ENCODE measurements at regions not wholly inside any gene's neighbourhood (a gene's known extent, or its start where the extent isn't known, plus 50 kb on each side); places are given as distances from the start of the nearest gene placed in this dataset.
A peak's percentile ranks its signal among the peaks of the same experiment; 100 is the strongest.

GRCh38 chr20:40238511-40238910 is 450.5 kb downstream of the MAFB start:
- no peak for TF ChIP-seq CTCF (conservative IDR thresholded peaks at IDR 0.05; ENCODE audit: control insufficient read depth, insufficient read depth, low read depth, low read length)
- DNase-seq (ENCODE audit: low read depth) = no peak
- no peak overlapping the region for H3K4me3 ChIP-seq (ENCODE audit: control insufficient read depth, low read depth, low read length)

- DNase-seq (ENCODE audit: low read depth) = no peak
- no peak overlapping the region for H3K4me3 ChIP-seq (ENCODE audit: control insufficient read depth, low read depth, low read length)
- TF ChIP-seq CTCF (conservative IDR thresholded peaks at IDR 0.05; ENCODE audit: control insufficient read depth, insufficient read depth, low read depth, low read length) = no peak
Observed at GRCh38 chr20:40234593-40234992, 454.4 kb downstream of the MAFB start.

- no peak for TF ChIP-seq CTCF (conservative IDR thresholded peaks at IDR 0.05; ENCODE audit: control insufficient read depth, insufficient read depth, low read depth, low read length)
- DNase-seq (ENCODE audit: low read depth) = peak; percentile 68
- H3K4me3 ChIP-seq (ENCODE audit: control insufficient read depth, low read depth, low read length) = no peak overlapping the region
Observed at GRCh38 chr20:40233406-40233805, 455.6 kb downstream of the MAFB start.

GRCh38 chr20:40232756-40233155 is 456.3 kb downstream of the MAFB start:
- DNase-seq (ENCODE audit: low read depth) = peak; percentile 58
- H3K4me3 ChIP-seq (ENCODE audit: control insufficient read depth, low read depth, low read length) = no peak overlapping the region

GRCh38 chr20:40232273-40232672 is 456.8 kb downstream of the MAFB start:
- DNase-seq (ENCODE audit: low read depth) = peak; percentile 4
- TF ChIP-seq CTCF (conservative IDR thresholded peaks at IDR 0.05; ENCODE audit: control insufficient read depth, insufficient read depth, low read depth, low read length) = no peak
- no peak overlapping the region for H3K4me3 ChIP-seq (ENCODE audit: control insufficient read depth, low read depth, low read length)

More at GRCh38 chr20:40232756-40233155, 456.3 kb downstream of the MAFB start:
- TF ChIP-seq CTCF (conservative IDR thresholded peaks at IDR 0.05; ENCODE audit: control insufficient read depth, insufficient read depth, low read depth, low read length) = no peak

- H3K4me3 ChIP-seq (ENCODE audit: control insufficient read depth, low read depth, low read length) = no peak overlapping the region
- DNase-seq (ENCODE audit: low read depth) = no peak
- TF ChIP-seq CTCF (conservative IDR thresholded peaks at IDR 0.05; ENCODE audit: control insufficient read depth, insufficient read depth, low read depth, low read length) = no peak
Observed at GRCh38 chr20:40230486-40230885, 458.6 kb downstream of the MAFB start.

- no peak for DNase-seq (ENCODE audit: low read depth)
- no peak overlapping the region for H3K4me3 ChIP-seq (ENCODE audit: control insufficient read depth, low read depth, low read length)
- TF ChIP-seq CTCF (conservative IDR thresholded peaks at IDR 0.05; ENCODE audit: control insufficient read depth, insufficient read depth, low read depth, low read length) = no peak
Observed at GRCh38 chr20:40225596-40225995, 463.4 kb downstream of the MAFB start.
